Endothelial cell of umbilical vein (primary cell): ENCODE measurements at regions not wholly inside any gene's neighbourhood (a gene's known extent, or its start where the extent isn't known, plus 50 kb on each side); places are given as distances from the start of the nearest gene placed in this dataset.

ENCODE experiments used
- MYC ChIP-seq: IDR thresholded peaks from one replicate; pipeline ENCODE4 v1.6.1; 2011; ENCODE audit warnings: mild to moderate bottlenecking, low read depth, low read length
- TF ChIP-seq, protein P1 (sequence below), 2 donors: IDR thresholded peaks; 1 replicate in 1 of 2; 2 replicates in 1 of 2; pipeline ENCODE4 v1.5.1; 2011; ENCODE audit warnings: low read length in 2 of 2, mild to moderate bottlenecking in 2 of 2, moderate library complexity in 2 of 2, control low read depth in 1 of 2, inconsistent platforms in 1 of 2, low read depth in 1 of 2; ENCODE audit not compliant: insufficient read depth in 1 of 2; ENCODE audit errors: extremely low read depth in 1 of 2

DNA sequence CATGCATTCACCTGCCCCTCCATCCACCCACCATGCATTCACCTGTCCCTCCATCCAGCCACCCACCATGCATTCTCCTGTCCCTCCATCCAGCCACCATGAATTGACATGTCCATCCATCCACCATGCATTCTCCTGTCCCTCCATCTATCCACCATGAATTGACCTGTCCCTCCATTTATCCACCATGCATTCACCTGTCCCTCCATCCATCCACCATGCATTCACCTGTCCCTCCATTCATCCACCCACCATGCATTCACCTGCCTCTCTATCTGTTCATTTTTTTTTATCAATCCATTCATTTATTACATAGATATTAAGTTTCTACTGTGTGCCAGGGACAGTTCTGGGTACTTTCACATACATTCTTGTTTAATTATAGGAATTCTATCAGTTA lies 69.2 kb downstream of the MYCN start:
- TF ChIP-seq MYC = no peak
- TF ChIP-seq, protein P1, sequence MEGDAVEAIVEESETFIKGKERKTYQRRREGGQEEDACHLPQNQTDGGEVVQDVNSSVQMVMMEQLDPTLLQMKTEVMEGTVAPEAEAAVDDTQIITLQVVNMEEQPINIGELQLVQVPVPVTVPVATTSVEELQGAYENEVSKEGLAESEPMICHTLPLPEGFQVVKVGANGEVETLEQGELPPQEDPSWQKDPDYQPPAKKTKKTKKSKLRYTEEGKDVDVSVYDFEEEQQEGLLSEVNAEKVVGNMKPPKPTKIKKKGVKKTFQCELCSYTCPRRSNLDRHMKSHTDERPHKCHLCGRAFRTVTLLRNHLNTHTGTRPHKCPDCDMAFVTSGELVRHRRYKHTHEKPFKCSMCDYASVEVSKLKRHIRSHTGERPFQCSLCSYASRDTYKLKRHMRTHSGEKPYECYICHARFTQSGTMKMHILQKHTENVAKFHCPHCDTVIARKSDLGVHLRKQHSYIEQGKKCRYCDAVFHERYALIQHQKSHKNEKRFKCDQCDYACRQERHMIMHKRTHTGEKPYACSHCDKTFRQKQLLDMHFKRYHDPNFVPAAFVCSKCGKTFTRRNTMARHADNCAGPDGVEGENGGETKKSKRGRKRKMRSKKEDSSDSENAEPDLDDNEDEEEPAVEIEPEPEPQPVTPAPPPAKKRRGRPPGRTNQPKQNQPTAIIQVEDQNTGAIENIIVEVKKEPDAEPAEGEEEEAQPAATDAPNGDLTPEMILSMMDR (IDR thresholded peaks at IDR 0.05; ENCODE audit: extremely low read depth in 1 of 2, insufficient read depth in 1 of 2, low read depth in 1 of 2, low read length in 2 of 2) = no peak
